Body of pancreas (tissue), 4 donors: ENCODE measurements at regions not wholly inside any gene's neighbourhood (a gene's known extent, or its start where the extent isn't known, plus 50 kb on each side); places are given as distances from the start of the nearest gene placed in this dataset.

Experiments used
- CTCF ChIP-seq, 7 experiments: fragments of 450-650 bp in 4 of 7; fragments of 200-600 bp in 3 of 7; sonication (generic) in 3 of 7; IDR thresholded peaks; one replicate each; pipeline ENCODE4 v1.5.1; 2016 to 2019; ENCODE audit warnings: antibody characterized with exemption in 7 of 7
- POLR2A ChIP-seq, 3 donors: fragments of 450-650 bp; IDR thresholded peaks; one replicate each; pipeline ENCODE4 v1.6.1; 2016; ENCODE audit warnings: antibody characterized with exemption in 3 of 3, mild to moderate bottlenecking in 2 of 3

DNA sequence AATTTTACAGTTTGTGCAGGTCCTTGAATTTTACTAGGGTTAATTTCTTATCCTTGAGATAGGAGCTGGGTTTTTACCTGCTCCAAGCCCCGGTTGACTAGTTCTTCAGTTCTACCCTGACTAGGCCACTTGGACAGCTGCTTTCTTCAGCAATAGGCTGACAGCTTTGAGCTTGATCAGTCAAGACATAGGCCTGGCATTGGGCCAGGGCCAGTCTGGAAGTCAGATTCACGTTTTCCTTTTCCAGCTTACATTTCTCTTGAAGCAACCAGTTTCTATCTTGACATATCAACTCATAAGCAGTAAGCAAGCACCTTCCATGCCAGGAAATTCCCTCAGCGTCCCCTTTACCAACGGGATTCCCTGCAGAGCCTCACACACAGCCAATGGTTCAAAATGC lies 63.7 kb upstream of the AJAP1 start:
- TF ChIP-seq POLR2A (IDR thresholded peaks at IDR 0.05) (no peak), CTCF (IDR thresholded peaks at IDR 0.05) (no peak)
